Ecto neural progenitor cell (in vitro differentiated cells): ENCODE measurements at regions not wholly inside any gene's neighbourhood (a gene's known extent, or its start where the extent isn't known, plus 50 kb on each side); places are given as distances from the start of the nearest gene placed in this dataset.
"Not testable (repeated sequence)": the region's sequence is repeated elsewhere in the genome, so short reads cannot be mapped to it uniquely, and the experiment has no call there.

Experiments used
- DNase-seq: peaks from one replicate; pipeline ENCODE4 v3.0.0-alpha.2; 2018; ENCODE audit warnings: low spot score

DNA sequence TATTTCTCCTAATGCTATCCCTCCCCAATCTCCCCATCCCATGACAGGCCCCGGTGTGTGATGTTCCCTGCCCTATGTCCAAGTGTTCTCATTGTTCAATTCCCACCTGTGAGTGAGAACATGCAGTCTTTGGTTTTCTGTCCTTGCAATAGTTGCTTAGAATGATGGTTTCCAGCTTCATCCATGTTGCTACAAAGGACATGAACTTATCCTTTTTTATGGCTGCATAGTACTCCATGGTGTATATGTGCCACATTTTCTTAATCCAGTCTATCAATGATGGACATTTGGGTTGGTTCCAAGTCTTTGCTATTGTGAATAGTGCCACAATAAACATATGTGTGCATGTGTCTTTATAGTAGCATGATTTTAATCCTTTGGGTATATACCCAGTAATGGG lies 51.3 kb upstream of the RIOK2 start:
- not testable (repeated sequence) for DNase-seq

DNA sequence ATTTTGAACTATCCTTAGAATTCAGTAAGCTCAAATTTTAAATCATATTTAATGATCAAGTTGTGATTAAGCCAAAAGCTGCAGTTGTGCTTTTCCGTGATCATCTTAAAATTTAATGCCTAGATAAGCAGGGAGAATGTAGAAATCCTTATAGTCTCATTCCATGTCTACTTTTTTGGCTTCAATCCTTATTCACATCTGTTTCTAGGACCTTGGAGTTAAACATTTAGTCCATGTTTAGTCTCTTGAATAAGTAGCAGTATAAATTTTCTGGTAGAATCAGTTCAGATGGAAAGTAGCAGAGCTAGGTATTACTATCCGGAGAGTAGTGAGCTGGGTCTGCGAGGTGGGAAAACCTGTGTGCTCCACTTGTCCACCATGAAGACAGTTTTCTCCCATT lies 59.3 kb upstream of the RIOK2 start:
- DNase-seq: no peak

DNA sequence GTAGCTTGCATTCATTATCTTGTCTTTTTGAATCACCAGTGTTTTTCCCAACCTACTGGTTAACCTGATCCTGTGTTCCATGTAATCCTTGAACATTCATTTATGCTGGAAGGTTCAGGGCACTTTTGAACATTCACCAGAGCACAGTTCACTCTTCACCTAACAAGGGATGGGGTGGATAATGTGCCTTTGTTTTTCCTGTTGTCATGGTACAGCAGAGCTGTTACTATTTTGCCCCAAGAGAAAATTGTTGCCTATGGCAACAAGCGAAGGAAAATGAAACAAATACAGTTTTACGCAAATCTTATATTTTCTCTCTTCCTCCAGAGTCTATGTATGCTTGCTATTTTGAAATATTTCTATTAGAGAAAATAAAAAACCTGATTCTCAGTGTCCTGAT lies 60.3 kb upstream of the RIOK2 start:
- no peak for DNase-seq

DNA sequence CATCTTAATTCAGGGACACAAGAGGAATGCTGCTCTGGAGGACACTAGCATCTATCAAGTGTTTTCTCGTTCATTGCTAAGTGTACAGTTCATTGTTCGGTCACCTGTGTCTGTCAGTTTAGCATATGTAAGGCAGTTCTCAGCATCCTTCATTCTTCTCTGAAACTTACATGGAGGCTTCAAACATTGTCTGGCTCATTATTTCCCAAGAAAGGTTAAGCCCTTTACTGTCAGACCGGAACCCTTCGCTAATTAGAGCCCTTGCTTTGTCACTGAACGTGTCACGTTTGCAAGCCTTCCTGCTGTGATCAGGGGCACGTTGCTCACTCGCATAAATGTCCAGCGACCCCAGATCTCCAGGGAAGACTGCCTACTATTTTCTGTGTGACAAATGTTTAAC lies 62.3 kb upstream of the RIOK2 start:
- DNase-seq: no peak

DNA sequence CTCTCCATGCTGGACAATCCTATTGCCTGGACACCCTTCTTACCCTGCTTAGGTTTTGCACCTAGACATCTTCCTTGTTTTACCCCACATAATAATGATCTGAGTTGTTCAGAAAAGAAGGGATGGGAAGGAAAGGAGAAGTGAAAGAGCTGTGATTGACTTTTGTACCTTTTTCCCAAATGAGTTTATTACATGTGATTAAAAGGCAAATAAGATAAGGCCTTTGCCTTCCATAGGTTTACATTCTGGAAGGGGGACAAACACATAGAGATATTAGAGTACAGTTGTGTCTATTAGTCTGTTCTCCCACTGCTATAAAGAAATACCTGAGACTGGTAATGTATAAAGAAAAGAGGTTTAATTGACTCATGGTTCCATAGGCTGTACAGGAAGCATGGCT lies 67.1 kb upstream of the RIOK2 start:
- DNase-seq: no peak

DNA sequence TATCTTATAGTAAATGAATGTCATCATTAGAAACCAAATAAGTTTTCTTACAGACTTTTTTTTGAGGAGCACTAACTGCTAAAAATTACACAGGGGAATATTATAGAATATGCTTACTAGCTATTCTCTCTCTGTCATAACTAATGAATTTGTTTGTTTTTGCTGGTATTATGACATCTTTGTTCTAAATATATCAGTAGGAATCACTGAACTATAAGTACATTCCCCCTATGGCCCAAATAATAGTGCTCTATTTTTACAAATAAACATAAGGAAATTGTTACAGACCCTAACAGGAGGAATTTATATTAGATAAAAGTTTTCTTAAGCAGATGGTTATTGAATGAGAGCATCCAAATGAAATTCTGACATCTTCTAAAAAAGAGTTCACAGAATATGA lies 83.0 kb upstream of the RIOK2 start:
- DNase-seq: no peak

DNA sequence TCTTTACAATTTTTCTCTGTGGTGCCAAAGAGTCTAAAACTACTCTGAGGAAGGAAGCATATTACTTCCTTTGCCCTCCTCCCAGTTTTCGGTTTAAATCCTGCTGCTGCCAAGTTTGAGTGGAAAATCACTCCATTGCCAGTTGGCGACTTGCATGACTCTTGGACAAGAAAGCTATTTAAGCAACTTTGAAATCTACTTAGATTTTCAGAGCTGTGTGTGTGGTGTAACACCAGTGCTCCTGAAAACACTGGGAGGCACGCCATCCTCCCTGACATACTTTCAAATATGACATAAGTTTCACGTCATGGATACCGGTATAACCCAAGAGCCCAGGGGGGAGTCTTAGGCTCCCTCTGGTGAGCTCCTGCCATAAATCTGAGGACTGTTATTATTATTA lies 83.5 kb upstream of the RIOK2 start:
- DNase-seq: no peak

DNA sequence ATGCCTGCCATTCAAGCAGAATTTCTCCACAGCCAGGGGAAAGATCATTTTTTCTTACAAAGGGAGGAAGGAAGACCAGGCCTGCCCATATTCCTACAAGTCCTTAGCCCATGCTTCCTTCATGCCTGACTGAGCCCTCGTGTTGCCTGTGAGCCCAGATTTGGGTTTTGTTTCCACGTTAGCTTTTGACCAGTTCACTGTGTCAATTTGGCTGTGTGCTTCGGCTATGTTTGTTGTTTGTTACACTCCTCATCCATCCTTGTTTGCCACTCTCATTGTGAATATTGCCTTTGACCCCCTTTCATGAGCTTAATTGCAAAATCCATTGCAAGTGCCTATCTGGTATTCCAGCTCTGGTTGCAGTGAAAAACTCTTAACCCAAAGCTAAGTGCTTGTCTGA lies 84.7 kb upstream of the RIOK2 start:
- no peak for DNase-seq

DNA sequence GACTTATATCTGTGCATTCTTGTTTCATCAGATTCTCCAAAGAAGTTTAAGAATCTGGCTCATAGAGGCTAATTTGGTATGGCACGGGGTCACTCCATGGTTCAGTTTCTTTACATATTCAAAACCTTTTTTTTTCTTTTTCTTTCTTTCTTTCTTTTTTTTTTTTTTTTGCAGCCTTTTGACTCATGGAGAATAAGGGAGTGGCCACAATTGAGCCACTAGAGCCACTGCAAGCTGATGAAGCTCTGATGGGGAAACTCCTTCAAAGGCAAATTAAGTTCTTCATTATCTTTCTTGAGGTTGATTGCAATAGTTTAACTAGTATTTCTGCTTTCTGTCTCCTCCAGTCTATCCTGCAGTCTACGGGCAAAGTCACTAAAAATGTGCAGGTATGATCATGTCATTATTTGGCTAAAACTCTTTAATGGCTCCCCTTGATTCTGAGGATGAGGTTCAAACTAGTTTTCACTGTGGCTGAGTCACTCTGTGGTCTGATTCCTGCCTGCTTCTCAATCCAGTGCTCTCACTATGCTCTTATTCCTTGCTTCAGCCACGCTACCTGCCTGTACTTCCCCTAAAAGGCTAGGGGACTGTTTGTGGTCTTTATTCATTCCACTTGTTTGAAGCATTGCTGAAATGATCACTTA lies 93.5 kb upstream of the RIOK2 start:
- no peak for DNase-seq

DNA sequence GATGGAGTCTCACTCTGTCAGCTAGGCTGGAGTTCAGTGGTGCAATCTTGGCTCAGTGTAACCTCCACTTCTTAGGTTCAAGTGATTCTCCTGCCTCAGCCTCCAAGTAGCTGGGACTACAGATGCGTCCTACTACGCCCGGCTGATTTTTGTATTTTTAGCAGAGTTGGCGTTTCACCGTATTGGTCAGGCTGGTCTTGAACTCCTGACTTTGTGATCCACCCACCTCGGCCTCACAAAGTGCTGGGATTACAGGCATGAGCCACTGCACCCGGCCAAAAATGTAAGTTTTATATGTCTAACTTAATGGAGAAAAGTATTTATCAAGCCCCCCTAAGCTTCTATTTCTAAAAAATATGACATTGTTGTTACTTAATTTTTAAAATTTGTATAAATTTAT lies 98.2 kb upstream of the RIOK2 start:
- no peak for DNase-seq

DNA sequence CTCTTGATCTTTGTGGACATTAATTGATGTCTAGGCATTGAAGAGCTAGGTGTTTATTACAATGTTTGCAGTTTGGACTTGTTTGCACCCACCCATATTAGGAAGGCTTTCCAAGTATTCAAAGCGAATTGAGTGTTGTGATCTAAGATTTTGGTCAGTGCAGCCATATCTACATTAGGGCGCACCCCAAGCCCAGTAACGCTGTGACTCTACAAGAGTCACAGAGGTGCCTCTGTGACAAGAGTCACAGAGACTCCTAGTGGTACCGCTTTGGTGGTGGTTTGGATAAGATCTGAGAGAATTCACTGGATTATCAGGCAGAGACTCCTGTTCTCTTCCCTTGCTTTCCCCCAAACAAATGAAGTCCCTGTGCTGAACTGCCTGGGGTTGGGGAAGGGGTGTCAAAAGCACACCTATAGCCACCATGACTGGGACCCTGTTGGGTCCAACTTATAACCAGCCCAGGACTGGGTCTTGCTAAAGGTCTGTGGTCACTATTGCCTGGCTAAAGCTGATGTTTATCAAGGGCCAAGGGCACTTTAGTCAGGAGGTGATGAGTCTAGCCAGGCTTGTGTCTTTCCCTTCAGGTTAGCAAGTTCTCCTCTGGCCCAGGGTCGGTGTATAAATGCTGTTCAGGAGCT lies 114.1 kb upstream of the RIOK2 start:
- DNase-seq: peak; percentile 57

DNA sequence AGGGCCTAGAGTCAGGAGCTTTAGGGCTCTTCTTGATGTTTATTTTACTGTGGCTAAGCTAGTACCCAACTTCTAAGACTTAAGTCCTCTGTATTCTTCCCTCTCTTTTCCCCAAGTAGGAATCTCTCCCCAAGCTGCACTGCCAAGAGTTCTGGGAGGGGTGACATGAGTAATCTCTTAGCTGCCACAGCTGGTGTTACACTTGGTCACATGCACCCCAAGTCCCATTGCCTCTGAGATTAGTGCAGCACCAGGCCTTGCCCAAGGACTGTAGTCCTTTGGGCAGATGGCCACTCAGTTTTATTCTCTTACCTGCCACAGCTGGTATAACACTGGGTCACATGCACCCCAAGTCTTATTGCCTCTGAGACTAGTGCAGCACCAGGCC lies 114.7 kb upstream of the RIOK2 start:
- DNase-seq: no peak

DNA sequence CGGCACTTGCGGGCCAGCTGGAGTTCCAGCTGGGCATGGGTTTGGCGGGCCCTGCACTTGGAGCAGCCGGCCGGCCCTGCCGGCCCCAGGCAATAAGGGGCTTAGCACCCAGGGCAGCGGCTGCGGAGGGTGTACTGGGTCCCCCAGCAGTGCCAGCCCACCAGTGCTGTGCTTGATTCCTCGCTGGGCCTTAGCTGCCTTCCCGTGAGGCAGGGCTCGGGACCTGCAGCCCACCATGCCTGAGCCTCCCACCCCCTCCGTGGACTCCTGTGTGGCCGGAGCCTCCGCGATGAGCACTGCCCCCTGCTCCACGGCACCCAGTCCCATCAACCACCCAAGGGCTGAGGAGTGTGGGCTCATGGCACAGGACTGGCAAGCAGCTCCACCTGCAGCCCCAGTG lies 118.1 kb upstream of the RIOK2 start:
- DNase-seq: not testable (repeated sequence)

DNA sequence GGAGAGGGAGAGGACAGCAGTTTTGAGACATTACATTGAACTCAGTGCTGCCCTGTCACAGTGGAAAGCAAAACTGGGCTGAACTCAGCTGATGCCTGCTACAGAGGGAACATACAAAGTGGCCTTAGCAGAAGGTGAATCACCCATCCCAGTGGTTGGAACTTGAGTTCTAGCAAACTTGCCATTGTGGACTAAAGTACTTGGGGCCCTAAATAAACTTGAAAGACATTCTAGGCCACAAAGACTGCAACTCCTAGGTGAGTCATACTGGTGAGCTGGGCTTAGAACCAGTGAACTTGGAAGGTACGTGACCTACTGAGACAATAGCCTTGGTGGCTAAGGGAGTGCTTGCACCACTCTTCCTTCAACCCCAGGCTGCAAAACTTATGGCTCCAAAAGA lies 155.7 kb upstream of the RIOK2 start:
- DNase-seq: no peak

DNA sequence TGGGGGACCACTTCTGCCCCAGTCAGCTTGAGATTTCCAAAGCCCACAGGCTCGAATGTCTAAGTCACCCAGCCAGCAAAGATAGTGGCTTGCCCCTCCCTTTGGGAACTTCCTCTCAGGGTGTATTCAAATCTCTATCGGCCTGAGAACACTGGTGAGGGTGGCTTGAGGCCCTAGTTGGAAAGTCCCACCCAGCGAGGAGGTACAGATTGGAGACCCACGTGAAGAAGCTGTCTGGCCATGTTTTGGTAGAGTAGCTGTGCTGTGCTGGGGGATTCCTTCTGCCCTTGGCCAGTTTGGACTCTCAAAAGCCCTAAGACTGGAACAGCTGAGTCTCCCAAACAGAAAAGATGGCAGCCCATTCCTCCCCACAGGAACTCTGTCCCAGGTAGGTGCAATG lies 172.7 kb upstream of the RIOK2 start:
- no peak for DNase-seq

DNA sequence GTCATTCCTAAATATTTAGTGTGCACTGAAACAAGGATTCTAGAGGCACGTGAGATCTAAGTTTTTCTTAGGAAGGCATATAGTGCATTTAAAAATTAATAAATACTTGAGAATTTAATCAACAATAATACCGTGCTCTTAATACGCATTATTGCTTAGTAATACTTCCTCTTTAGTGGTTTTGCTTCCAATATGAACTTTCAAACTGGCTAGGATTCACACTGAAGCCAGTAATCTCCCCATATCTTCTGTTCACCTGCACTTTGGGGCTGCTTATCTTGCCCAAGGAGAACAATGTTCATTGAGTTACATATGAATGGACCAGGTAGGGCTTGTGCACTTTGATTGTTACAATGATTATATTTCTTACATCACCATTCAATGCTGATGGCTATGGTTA lies 180.5 kb upstream of the RIOK2 start:
- DNase-seq: no peak

DNA sequence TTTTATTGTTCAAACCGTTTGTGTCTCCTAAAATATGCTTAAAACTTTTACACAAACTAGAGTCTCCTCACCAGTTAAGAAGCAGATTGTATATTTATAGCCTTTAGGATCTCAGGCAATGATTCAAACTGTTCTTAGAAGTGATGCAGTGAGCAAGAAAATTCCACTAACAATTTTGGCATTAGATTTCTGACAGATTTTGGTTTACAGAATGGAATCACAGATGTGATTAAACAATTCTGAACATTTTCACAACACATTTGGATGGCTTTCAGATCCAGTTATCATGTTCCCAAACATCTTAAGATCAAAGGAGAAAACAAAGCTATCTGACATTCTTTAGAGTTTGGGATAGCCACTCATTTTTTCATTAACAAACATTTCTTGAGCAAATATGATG lies 181.7 kb upstream of the RIOK2 start:
- no peak for DNase-seq

DNA sequence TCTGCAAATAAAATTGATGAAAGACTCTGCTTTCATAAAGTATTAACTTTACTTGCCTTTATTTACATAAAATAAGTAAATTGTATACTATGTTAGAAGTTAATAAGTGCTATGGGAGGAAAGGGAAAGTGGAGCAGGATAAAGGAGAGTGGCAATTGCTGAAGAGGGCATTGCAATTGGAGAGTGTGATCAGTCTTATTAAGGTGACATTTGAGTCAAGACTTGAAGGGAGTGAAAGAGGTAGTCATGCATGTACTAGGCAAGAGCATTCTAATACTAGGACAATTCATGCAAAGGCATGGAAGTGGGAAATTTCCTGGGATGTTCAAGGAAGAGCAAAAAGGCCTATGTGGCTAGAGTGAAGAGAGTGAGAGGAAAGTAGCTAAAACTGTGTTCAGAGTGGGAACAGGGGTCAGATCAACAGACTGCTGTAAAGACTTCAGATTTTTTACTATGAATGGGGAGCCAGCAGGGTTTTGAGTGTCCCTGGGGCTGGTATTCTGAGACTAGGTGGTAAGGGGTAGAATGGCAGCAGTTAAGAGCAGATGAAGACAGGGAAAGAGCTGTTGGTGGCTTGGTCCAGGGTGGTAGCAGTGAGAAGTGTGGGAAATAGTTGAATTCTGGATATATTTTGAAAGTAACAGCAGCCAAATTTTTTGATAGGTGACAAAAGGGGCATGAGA lies 182.3 kb upstream of the RIOK2 start:
- no peak for DNase-seq

DNA sequence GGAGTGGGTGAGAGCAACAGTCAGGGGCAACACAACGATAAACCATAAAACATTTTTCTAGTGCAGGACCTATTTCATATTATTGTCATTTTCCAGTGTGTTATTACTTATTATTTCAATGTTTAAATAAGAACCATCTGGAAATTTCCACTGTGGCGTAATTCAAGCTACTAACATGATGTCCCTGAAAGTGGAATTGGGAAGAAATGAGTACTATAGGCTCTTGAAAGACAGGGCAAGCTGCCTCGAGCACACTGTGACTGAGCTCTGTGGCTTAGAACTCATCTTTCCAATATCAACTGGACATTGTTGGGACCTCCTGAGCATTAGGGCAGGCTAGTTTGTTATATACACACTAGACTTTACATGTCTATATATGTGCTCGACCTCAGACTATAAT lies 182.9 kb upstream of the RIOK2 start:
- DNase-seq: no peak

DNA sequence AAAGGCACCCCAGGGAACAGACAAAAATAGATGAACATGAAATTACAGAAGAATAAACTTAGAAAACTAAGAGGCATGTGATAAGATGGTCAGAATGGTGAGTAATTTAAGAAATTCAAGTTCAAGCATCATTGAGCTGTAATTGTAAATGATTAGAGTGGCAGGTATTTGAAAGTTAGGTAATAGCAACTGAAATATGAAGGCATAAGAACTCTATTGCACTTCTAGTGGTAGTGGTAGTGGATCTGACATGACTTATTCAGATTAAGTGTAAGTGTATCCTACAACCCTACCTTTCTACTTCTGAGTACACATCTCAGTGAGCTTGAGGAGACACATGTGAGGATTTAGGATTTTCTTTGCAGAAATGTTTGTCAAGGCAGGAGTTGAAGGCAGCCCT lies 192.9 kb upstream of the RIOK2 start:
- DNase-seq: no peak

DNA sequence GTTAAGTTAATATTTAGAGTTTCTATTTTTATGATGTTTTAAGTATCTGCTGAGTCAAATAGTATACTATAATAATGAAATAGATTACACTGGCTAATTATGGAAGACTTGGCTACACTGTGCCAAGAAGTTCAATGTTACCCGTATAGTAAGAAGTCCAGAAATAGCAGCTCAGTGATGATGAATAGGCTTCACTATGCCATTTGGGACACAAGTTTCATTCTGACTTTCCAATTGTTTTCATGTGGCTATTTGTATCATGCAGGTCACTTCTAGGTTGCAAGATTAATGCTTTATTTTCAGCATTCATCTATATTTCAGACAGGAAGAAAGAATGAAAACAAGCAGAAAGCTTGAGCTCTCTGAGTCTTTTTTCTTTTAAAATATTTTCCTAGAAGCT lies 194.5 kb upstream of the RIOK2 start:
- DNase-seq: no peak

DNA sequence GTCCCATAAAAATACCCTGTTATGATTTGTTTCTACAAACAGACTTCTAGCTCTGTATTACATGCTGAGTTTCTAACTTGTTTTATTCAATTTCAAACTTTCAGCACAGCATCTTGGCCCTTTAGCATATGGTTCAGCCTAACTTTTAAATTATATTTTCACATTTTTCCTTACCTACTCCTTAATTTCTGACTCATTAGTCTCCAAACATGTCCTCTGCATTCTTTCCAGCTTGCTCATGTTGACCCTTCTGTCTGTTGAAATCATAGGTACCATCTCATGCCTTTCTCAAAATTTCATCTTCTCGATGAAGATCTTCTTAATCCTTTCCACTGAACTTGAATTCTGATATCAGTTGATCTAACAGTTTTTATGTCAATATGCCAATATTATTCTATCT lies 200.9 kb upstream of the RIOK2 start:
- no peak for DNase-seq

DNA sequence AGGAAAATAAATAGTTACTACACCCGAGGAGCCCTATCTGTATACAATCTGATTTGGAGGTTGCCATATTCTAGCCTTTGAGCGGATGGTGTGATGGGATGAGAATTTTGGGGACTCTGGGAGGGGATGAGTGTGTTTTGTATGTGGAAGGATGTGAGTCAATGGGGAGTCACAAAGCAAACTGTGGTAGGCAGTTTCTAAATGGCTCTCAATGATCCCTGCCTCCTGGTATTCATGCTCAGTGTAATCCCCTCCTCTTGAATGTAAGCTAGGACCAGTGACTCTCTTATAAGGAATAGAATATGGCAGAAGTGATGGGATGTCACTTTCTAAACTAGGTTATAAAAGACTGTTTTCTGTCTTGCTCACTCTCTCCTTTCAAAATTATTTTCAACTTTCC lies 205.7 kb upstream of the RIOK2 start:
- no peak for DNase-seq

DNA sequence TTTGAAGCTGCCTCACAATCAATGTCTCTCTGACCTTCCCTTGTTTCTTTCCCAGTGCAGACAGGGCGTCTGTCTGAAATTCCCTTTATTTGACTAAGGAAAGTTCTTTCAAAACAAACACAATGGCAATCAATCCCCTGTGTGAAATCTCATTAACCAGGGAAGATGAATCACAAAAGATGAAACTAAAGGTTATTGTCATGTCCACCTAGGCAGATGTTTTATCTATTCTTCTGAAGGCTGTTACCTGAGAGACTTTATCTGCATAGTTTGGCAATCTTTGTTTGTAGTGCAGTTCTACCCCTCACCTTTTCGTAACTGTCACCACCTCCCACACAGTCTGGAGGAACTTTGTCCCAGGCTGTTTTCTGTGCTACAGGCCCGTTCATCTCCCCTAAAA lies 217.5 kb upstream of the RIOK2 start:
- DNase-seq: no peak
